HG03457 (cell line): ENCODE measurements at regions not wholly inside any gene's neighbourhood (a gene's known extent, or its start where the extent isn't known, plus 50 kb on each side); places are given as distances from the start of the nearest gene placed in this dataset.
"Not testable (repeated sequence)": the region's sequence is repeated elsewhere in the genome, so short reads cannot be mapped to it uniquely, and the experiment has no call there.

Experiments used
- ATAC-seq: cut with Tn5 transposase; IDR thresholded peaks from one replicate; pipeline ENCODE4 v1.9.1; 2021; ENCODE audit warnings: moderate number of reproducible peaks; ENCODE audit not compliant: unreplicated experiment

DNA sequence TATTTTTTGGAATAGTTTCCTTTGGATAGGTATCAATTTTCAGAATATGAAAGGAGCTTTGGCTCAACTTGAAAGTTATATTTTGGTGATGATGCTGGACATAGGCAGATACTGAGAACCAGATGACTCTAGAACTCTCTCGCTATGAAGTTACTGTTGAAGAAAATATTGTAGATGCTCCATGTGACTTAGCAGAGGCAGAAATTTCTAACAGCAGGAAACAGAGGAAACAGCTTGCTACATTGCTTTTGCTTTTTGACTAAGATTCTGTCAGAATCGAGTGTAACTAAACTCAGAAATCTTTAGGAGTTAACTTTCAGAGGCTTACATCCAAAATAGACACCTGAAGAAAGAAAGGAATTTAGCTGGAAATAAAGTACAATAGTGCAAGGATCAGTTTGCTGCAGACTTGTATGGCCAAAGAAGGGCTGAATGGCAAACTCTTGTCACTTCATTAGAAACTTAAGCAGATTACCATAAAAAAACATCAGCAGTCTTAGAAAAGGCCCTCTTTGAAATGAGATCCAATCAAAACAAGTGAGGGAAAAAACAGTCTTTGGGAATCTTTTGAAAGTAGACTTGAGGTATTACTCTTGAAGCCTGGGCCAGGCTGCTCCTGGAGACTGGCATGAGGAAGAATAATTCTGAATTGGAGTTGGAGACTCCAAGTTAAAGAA is 911.8 kb downstream of the FSCB start:
- no peak for ATAC-seq

DNA sequence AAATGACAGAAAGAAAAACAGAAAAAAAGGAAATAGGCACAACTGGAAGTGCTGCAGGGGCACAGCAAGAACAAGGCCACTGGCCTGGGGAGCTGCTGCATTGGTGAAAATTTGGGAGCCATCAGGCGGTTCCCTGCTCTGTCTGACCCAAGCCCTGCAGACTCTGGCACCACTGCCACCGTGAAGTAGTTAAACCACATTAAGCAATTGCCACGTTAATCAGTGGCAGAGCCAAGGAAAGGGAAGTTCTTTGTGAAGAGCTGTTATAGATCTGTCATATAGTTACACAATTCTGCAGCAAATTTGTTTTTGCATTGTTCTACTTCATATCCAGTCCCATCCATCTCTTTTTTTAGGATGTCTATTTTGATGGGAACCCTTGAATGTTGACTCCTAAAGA is 915.3 kb downstream of the FSCB start:
- no peak for ATAC-seq

DNA sequence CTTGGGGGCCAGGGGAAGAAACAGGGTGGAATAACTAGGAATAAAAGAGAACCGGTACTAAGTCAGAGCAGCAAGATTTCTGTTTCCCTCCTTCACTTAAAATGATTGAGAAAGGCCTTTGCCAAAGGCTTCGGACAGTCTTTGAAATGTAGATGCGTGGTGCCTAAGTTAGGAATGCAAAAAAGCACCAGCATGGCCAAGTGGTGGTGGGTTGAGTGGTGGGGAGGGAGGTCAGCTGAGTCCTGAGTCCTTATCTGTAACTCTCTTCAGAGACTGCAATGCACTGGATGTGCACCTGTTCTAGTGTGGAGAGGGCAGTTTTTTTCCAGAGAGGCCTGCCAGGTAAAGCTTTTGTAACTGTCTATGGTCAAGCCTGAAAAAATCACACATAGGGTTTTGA is 919.9 kb downstream of the FSCB start:
- no peak for ATAC-seq

DNA sequence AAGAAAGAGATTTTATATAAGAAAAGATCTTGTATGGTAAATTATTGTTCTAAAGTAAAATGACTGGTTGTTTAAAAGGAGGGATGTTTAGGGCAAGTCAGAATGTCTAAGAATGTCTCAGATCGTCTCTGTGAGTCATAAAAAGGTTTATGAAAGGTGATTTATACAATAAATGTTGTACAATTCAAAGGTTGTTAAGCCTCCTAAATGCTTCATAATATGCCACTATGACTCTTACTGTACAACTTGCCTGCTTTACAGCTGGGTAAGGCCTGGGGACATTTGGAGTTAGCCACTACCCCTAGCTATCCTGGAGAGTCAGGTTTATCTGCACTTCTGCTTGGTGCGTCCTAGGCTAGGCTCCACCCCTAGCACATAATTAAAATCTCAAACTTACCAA is 927.4 kb downstream of the FSCB start:
- no peak for ATAC-seq

GRCh38 chr14:43568022-43568421 is 939.1 kb downstream of the FSCB start:
- no peak for ATAC-seq

- no peak for ATAC-seq
These were observed 958.7 kb downstream of the FSCB start for GRCh38 chr14:43548368-43548767.

DNA sequence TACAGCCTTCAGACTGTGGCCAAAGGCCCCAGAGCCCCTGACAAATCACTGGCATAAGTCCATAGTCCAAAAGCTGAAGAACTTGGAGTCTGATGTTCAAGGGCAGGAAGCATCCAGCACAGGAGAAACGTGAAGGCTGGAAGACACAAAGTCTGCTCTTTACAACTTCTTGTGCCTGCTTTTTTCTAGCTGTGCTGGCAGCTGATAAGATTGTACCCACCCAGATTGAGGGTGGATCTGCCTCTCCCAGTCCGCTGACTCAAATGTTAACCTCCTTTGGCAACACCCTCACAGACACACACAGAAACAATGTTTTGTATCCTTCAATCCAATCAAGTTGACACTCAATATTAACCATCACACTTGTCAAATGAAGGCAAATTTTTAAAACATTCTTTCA is 959.5 kb downstream of the FSCB start:
- ATAC-seq = not testable (repeated sequence)

- no peak for ATAC-seq
These were observed 965.7 kb downstream of the FSCB start for GRCh38 chr14:43541356-43541755.

- no peak for ATAC-seq
These were observed 966.1 kb downstream of the FSCB start for GRCh38 chr14:43540948-43541347.

DNA sequence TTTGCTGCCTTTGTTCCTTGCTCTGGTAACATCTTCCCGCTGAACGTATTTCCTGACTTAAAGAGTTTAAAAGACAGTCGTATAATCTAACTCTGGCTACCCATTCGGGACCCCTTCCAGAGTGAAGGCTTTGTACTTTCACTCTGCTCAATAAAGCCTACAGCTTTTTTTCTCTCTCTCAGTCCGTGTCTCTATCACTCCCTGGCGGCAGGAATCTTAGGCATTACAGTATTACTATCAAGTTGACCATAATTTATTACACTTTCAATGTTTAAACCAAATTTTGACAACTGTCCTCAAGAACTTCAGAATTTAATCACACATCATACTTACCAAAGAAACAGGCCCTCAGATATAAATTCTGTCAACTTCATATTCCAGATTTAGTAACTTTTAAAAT is 967.9 kb downstream of the FSCB start:
- ATAC-seq = no peak

- no peak for ATAC-seq
These were observed 971.7 kb downstream of the FSCB start for GRCh38 chr14:43535231-43535838.

GRCh38 chr14:43532825-43533416 is 974.2 kb downstream of the FSCB start:
- ATAC-seq = no peak

DNA sequence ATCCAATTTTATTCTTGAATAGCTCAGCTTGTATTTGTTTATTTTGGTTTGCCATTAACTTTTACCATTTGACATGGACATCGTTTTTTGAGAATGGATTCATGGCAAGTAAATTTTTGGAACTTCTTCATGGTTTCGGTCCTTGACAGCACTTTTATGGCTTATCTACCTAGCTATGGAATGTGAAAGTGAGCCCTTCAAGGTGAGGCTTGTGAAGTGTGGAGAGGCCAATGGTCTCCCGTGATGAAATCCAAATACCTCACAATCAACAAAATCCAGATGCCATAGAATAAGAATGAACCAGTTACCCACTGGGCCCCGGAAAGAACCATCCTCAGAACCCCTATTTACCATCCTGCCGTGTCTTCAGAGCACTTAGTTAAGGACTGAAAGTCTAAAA is 978.8 kb downstream of the FSCB start:
- no peak for ATAC-seq

DNA sequence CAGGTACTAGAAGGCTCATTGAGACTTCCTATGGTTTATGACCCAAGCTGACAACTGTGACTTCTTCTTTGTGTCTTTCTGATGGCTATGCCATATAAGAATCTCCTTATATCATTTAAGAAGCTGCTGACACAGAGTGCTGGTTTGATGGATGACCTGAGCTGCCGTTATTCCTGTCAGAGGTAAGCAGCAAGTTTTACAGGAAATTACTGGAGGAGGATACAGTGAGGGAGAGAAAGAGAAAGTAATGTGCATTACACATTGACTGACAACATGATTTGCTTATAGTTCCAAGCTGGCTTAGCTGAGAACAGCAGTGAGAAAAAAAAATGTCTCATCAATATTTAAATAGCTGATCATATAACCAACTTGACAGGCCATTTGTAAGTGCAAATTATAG is 981.4 kb downstream of the FSCB start:
- ATAC-seq = no peak

- ATAC-seq = no peak
These were observed 984.2 kb downstream of the FSCB start for GRCh38 chr14:43522901-43523300.

DNA sequence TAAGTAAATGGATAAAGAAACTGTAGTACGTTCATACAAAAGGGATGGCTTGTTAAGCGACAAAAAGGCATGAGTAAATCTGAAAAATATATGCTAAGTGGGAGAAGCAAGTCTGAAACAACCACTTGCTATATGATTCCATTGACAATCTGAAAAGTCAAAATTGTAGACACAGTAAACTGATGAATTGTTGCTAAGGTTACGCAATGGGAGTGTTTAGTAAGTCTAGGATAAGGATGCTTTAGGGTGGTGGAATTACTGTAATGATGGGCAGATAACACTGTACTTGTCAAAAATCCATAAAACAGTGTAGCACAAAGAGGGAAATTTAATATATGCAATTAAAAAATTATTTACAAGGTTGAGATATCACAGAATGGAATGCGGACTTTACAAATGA is 984.9 kb downstream of the FSCB start:
- ATAC-seq = no peak

GRCh38 chr14:43503508-43503907 is 1003.6 kb downstream of the FSCB start:
- ATAC-seq = no peak

DNA sequence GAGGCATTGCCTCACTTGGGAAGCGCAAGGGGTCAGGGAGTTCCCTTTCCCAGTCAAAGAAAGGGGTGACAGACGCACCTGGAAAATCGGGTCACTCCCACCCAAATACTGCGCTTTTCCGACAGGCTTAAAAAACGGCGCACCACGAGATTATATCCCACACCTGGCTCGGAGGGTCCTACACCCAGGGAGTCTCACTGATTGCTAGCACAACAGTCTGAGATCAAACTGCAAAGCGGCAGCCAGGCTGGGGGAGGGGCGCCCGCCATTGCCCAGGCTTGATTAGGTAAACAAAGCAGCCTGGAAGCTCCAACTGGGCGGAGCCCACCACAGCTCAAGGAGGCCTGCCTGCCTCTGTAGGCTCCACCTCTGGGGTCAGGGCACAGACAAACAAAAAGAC is 1014.7 kb downstream of the FSCB start:
- not testable (repeated sequence) for ATAC-seq

- no peak for ATAC-seq
These were observed 1023.7 kb downstream of the FSCB start for GRCh38 chr14:43483415-43483814.

GRCh38 chr14:43481864-43482263 is 1025.2 kb downstream of the FSCB start:
- no peak for ATAC-seq

DNA sequence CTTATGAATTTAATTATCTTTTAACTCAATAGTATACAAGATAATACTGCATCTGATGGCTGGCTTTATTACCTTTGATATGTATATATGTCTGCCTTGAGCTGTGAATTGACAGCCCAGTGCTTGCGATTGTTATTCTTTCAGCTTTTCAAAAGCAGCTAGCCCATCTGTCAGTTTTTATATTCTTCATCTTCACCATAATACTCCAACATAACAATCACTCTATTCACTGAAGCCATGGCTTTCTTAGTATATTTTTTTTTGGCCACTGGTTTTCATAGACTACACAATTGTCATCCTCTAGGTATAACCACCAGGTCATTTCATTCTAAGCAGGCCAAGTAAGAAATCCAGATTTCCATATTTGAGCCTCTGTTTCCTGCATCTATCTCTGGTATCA is 1026.1 kb downstream of the FSCB start:
- no peak for ATAC-seq

- ATAC-seq = no peak
These were observed 1027.4 kb downstream of the FSCB start for GRCh38 chr14:43479596-43480195.
